HG02610 (cell line): ENCODE measurements at regions not wholly inside any gene's neighbourhood (a gene's known extent, or its start where the extent isn't known, plus 50 kb on each side); places are given as distances from the start of the nearest gene placed in this dataset.

Experiments used
- ATAC-seq: cut with Tn5 transposase; IDR thresholded peaks from one replicate; pipeline ENCODE4 v1.9.1; 2021; ENCODE audit warnings: mild to moderate bottlenecking, moderate library complexity; ENCODE audit not compliant: unreplicated experiment

GRCh38 chr20:58019027-58019849, 209.2 kb downstream of the ANKRD60 start:
- no peak for ATAC-seq

GRCh38 chr20:58018590-58018989, 209.9 kb downstream of the ANKRD60 start:
- no peak for ATAC-seq

- ATAC-seq = no peak
Measured at GRCh38 chr20:58017970-58018530, 210.4 kb downstream of the ANKRD60 start.

- ATAC-seq = no peak
Measured at GRCh38 chr20:58017231-58017969, 211.1 kb downstream of the ANKRD60 start.

GRCh38 chr20:58016779-58017178, 211.7 kb downstream of the ANKRD60 start:
- no peak for ATAC-seq

GRCh38 chr20:58014628-58015315, 213.7 kb downstream of the ANKRD60 start:
- ATAC-seq = no peak

GRCh38 chr20:58012731-58013510, 215.5 kb downstream of the ANKRD60 start:
- ATAC-seq = no peak

- no peak for ATAC-seq
Measured at GRCh38 chr20:58011947-58012610, 216.4 kb downstream of the ANKRD60 start.

- ATAC-seq = no peak
Measured at GRCh38 chr20:58011106-58011946, 217.1 kb downstream of the ANKRD60 start.

- ATAC-seq = no peak
Measured at GRCh38 chr20:58010666-58011065, 217.8 kb downstream of the ANKRD60 start.

GRCh38 chr20:58010186-58010585, 218.3 kb downstream of the ANKRD60 start:
- no peak for ATAC-seq

- ATAC-seq = no peak
Measured at GRCh38 chr20:58008866-58009265, 219.6 kb downstream of the ANKRD60 start.

GRCh38 chr20:58008413-58008812, 220.0 kb downstream of the ANKRD60 start:
- no peak for ATAC-seq

GRCh38 chr20:58007947-58008346, 220.5 kb downstream of the ANKRD60 start:
- ATAC-seq = no peak

GRCh38 chr20:58006346-58007316, 221.8 kb downstream of the ANKRD60 start:
- no peak for ATAC-seq

- ATAC-seq = no peak
Measured at GRCh38 chr20:58005581-58006345, 222.7 kb downstream of the ANKRD60 start.

GRCh38 chr20:58004900-58005299, 223.6 kb downstream of the ANKRD60 start:
- ATAC-seq = no peak
